ENCODE measurements at regions not wholly inside any gene's neighbourhood (a gene's known extent, or its start where the extent isn't known, plus 50 kb on each side); places are given as distances from the start of the nearest gene placed in this dataset.

DNA sequence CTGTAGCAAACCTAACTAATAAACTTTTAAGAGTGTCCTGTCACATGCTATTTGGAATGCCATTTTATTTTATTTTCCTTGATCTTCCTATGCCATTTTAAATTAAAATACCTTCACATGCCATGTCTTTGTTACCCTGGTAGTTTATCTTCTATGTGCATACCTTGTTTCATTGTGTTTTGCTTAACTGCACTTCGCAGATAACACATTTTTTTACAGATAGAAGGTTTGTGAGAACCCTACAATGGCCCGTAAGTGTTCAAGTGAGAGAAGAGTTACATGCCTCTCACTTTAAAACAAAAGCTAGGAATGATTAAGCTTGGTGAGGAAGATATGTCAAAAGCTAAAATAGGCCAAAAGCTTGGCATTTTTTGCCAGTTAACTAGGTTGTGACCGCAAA, 744.1 kb downstream of the STIM2 start (continued):
- TF ChIP-seq, protein P1, sequence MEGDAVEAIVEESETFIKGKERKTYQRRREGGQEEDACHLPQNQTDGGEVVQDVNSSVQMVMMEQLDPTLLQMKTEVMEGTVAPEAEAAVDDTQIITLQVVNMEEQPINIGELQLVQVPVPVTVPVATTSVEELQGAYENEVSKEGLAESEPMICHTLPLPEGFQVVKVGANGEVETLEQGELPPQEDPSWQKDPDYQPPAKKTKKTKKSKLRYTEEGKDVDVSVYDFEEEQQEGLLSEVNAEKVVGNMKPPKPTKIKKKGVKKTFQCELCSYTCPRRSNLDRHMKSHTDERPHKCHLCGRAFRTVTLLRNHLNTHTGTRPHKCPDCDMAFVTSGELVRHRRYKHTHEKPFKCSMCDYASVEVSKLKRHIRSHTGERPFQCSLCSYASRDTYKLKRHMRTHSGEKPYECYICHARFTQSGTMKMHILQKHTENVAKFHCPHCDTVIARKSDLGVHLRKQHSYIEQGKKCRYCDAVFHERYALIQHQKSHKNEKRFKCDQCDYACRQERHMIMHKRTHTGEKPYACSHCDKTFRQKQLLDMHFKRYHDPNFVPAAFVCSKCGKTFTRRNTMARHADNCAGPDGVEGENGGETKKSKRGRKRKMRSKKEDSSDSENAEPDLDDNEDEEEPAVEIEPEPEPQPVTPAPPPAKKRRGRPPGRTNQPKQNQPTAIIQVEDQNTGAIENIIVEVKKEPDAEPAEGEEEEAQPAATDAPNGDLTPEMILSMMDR (IDR thresholded peaks at IDR 0.05 in 2 of 3, conservative IDR thresholded peaks at IDR 0.05 in 1 of 3; ENCODE audit: control insufficient read depth in 2 of 3, extremely low read depth in 1 of 3, insufficient read depth in 1 of 3, low read depth in 3 of 3, low read length in 3 of 3), result no peak
- TF ChIP-seq SMAD1 (IDR thresholded peaks at IDR 0.05; ENCODE audit: low read depth, partially characterized antibody), result no peak
- TF ChIP-seq, protein P2, sequence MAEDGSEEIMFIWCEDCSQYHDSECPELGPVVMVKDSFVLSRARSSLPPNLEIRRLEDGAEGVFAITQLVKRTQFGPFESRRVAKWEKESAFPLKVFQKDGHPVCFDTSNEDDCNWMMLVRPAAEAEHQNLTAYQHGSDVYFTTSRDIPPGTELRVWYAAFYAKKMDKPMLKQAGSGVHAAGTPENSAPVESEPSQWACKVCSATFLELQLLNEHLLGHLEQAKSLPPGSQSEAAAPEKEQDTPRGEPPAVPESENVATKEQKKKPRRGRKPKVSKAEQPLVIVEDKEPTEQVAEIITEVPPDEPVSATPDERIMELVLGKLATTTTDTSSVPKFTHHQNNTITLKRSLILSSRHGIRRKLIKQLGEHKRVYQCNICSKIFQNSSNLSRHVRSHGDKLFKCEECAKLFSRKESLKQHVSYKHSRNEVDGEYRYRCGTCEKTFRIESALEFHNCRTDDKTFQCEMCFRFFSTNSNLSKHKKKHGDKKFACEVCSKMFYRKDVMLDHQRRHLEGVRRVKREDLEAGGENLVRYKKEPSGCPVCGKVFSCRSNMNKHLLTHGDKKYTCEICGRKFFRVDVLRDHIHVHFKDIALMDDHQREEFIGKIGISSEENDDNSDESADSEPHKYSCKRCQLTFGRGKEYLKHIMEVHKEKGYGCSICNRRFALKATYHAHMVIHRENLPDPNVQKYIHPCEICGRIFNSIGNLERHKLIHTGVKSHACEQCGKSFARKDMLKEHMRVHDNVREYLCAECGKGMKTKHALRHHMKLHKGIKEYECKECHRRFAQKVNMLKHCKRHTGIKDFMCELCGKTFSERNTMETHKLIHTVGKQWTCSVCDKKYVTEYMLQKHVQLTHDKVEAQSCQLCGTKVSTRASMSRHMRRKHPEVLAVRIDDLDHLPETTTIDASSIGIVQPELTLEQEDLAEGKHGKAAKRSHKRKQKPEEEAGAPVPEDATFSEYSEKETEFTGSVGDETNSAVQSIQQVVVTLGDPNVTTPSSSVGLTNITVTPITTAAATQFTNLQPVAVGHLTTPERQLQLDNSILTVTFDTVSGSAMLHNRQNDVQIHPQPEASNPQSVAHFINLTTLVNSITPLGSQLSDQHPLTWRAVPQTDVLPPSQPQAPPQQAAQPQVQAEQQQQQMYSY (CRISPR knock-in tag; IDR thresholded peaks at IDR 0.05), result no peak

GRCh38 chr4:27616166-27616565, 755.5 kb downstream of the STIM2 start:
- ChIA-PET POLR2A (no interaction called here), CTCF (no interaction called here), RAD21 (ENCODE audit: unreplicated experiment) (no interaction called here), SMC1A (ENCODE audit: uncharacterized antibody, unreplicated experiment) (no interaction called here)
- ATAC-seq, result no peak
- no peaks in the 10 kb centered on the region for H4K20me1 ChIP-seq (ENCODE audit: control insufficient read depth, insufficient read depth)
- in situ Hi-C loops (cut with MboI), result no loop called here
- no peak for FAIRE-seq
- H2AFZ ChIP-seq (ENCODE audit: control insufficient read depth, low read depth, low read length), result no peak overlapping the region
- DNase-seq (ENCODE audit: low read depth, low spot score), result no peak
- no TSS peak for BruUV-seq (replicated peaks)
- intact Hi-C loops (cut with micrococcal nuclease; ENCODE audit: unreplicated experiment), result no loop called here
- H3K4me3 ChIP-seq, result no peak overlapping the region
- H3K27me3 ChIP-seq (replicated peaks in 1 of 2; ENCODE audit: control insufficient read depth in 2 of 2, insufficient read depth in 2 of 2, low read length in 1 of 2), result no peaks in the 10 kb centered on the region; a peak in 1 of 4 replicates
- no peaks in the 10 kb centered on the region for H3K79me2 ChIP-seq (ENCODE audit: control insufficient read depth, insufficient read depth, low read length)
- H3K36me3 ChIP-seq (ENCODE audit: control insufficient read depth in 2 of 2, insufficient read depth in 2 of 2, low read length in 1 of 2), result no peaks in the 10 kb centered on the region
- H3K9ac ChIP-seq (ENCODE audit: control insufficient read depth, insufficient read depth, low read length), result no peak overlapping the region
- H3K27ac ChIP-seq (ENCODE audit: control insufficient read depth, insufficient read depth), result no peak overlapping the region
- H3K4me1 ChIP-seq (ENCODE audit: control insufficient read depth, insufficient read depth, low read length), result no peaks in the 10 kb centered on the region
- no peaks in the 10 kb centered on the region for H3K9me3 ChIP-seq (replicated peaks; ENCODE audit: control insufficient read depth, insufficient read depth, low read length)
- no peak for TF ChIP-seq SUPT20H (IDR thresholded peaks at IDR 0.05; ENCODE audit: borderline replicate concordance, control insufficient read depth, low read depth, low read length)
- no peak for TF ChIP-seq SRF (IDR thresholded peaks at IDR 0.05; ENCODE audit: low read depth in 2 of 2, low read length in 2 of 2)
- no peak for TF ChIP-seq TCF7 (IDR thresholded peaks at IDR 0.05; ENCODE audit: borderline replicate concordance)
- TF ChIP-seq GABPA (IDR thresholded peaks at IDR 0.05; ENCODE audit: low read depth), result no peak
- TF ChIP-seq IRF4 (IDR thresholded peaks at IDR 0.05; ENCODE audit: low read depth, low read length), result no peak
- TF ChIP-seq WRNIP1 (IDR thresholded peaks at IDR 0.05; ENCODE audit: borderline replicate concordance, low read depth, low read length), result no peak
- no peak for TF ChIP-seq RAD21 (IDR thresholded peaks at IDR 0.05; ENCODE audit: insufficient read depth, low read depth, low read length)
- no peak overlapping the region for H3K4me2 ChIP-seq (ENCODE audit: control insufficient read depth, insufficient read depth)

Measured in GM12878 (cell line).